ENCODE measurements at regions not wholly inside any gene's neighbourhood (a gene's known extent, or its start where the extent isn't known, plus 50 kb on each side); places are given as distances from the start of the nearest gene placed in this dataset.

DNA sequence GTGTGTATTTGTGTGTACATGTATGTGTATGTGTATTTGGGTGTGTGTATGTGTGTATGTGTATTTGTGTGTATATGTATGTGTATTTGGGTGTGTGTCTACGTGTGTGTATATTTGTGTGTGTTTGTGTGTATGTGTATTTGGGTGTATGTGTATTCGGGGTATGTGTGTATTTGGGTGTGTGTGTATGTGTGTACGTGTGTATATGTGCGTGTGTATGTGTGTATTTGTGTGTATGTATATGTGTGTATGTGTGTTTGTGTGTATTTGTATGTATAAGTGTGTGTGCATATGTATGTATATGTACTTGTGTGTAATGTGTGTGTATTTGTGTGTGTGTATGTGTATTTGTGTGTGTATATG is 62.0 kb downstream of the HAPSTR1 start:
- TF ChIP-seq, protein P1, sequence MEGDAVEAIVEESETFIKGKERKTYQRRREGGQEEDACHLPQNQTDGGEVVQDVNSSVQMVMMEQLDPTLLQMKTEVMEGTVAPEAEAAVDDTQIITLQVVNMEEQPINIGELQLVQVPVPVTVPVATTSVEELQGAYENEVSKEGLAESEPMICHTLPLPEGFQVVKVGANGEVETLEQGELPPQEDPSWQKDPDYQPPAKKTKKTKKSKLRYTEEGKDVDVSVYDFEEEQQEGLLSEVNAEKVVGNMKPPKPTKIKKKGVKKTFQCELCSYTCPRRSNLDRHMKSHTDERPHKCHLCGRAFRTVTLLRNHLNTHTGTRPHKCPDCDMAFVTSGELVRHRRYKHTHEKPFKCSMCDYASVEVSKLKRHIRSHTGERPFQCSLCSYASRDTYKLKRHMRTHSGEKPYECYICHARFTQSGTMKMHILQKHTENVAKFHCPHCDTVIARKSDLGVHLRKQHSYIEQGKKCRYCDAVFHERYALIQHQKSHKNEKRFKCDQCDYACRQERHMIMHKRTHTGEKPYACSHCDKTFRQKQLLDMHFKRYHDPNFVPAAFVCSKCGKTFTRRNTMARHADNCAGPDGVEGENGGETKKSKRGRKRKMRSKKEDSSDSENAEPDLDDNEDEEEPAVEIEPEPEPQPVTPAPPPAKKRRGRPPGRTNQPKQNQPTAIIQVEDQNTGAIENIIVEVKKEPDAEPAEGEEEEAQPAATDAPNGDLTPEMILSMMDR (IDR thresholded peaks at IDR 0.05; ENCODE audit: borderline replicate concordance, extremely low read depth, low read length, poor library complexity, severe bottlenecking): no peak
- TF ChIP-seq EZH2 (IDR thresholded peaks at IDR 0.05; ENCODE audit: borderline replicate concordance, low read depth, low read length, severe bottlenecking): no peak

Data from DND-41 (cell line).